Vagina (tissue), 2 donors: ENCODE measurements at regions not wholly inside any gene's neighbourhood (a gene's known extent, or its start where the extent isn't known, plus 50 kb on each side); places are given as distances from the start of the nearest gene placed in this dataset.

ENCODE experiments used
- DNase-seq, 2 donors: peaks; one replicate each; pipeline ENCODE4 v3.0.0-alpha.2; 2017; ENCODE audit errors: extremely low spot score in 2 of 2
- H3K27ac ChIP-seq: fragments of 200-600 bp; sonication (generic); one replicate; pipeline ENCODE4 v1.5.1; 2019
- H3K27me3 ChIP-seq: fragments of 200-600 bp; sonication (generic); one replicate; pipeline ENCODE4 v1.5.1; 2019
- H3K36me3 ChIP-seq, 2 donors: fragments of 200-600 bp; sonication (generic); one replicate each; pipeline ENCODE4 v1.5.1; 2017 to 2019
- H3K4me1 ChIP-seq: fragments of 200-600 bp; sonication (generic); one replicate; pipeline ENCODE4 v1.5.1; 2019
- H3K4me3 ChIP-seq, 2 donors: fragments of 200-600 bp; sonication (generic); 1 replicate in 1 of 2; 2 replicates in 1 of 2; pipeline ENCODE4 v1.5.1; 2016 to 2019
- H3K9me3 ChIP-seq: fragments of 200-600 bp; sonication (generic); one replicate; pipeline ENCODE4 v1.5.1; 2019
- POLR2A ChIP-seq, 2 donors: fragments of 450-650 bp; IDR thresholded peaks; one replicate each; pipeline ENCODE4 v1.6.1; 2017; ENCODE audit warnings: antibody characterized with exemption in 2 of 2, mild to moderate bottlenecking in 2 of 2, moderate library complexity in 2 of 2
- POLR2AphosphoS5 ChIP-seq, 2 donors: sonication (generic); formaldehyde crosslinking; IDR thresholded peaks; one replicate each; pipeline ENCODE4 v1.9.0; 2017; ENCODE audit warnings: antibody characterized with exemption in 2 of 2, mild to moderate bottlenecking in 2 of 2, low read depth in 1 of 2; ENCODE audit not compliant: insufficient read depth in 1 of 2
- intact Hi-C: fragments of 100-400 bp; cut with DNase I; formaldehyde crosslinking; loops from one replicate; pipeline ENCODE4 v1.15.1; 2023
- TF ChIP-seq, protein P1 (sequence below), 3 experiments: fragments of 450-650 bp in 2 of 3; fragments of 200-600 bp in 1 of 3; sonication (generic) in 1 of 3; IDR thresholded peaks; one replicate each; pipeline ENCODE4 v1.5.1; 2017 to 2019; ENCODE audit warnings: antibody characterized with exemption in 3 of 3, mild to moderate bottlenecking in 2 of 3, moderate library complexity in 2 of 3

DNA sequence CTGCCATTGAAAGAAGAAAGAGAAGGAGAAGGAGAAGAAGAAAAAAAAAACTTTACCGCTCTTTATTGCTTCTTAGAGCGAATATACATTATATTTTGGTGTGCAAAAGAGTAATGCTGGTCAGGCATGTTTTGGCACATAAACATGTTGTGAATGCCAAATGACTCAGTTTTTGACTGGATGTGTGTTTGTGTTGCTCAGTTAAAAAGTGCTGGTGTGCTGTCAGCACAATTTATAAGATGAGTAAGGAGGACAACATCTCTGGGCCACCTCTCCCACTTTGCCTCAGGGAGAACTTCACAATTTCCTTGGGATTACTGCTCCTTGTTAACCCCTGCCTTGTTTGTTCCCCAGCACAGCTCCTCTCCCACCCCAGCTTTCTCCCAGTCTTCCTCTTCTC, 584.8 kb downstream of the ETNK1 start:
- TF ChIP-seq POLR2AphosphoS5 (IDR thresholded peaks at IDR 0.05; ENCODE audit: insufficient read depth in 1 of 2, low read depth in 1 of 2) = peak in 1 of 2 donors; percentile 18
- TF ChIP-seq POLR2A (IDR thresholded peaks at IDR 0.05) = no peak
- TF ChIP-seq, protein P1, sequence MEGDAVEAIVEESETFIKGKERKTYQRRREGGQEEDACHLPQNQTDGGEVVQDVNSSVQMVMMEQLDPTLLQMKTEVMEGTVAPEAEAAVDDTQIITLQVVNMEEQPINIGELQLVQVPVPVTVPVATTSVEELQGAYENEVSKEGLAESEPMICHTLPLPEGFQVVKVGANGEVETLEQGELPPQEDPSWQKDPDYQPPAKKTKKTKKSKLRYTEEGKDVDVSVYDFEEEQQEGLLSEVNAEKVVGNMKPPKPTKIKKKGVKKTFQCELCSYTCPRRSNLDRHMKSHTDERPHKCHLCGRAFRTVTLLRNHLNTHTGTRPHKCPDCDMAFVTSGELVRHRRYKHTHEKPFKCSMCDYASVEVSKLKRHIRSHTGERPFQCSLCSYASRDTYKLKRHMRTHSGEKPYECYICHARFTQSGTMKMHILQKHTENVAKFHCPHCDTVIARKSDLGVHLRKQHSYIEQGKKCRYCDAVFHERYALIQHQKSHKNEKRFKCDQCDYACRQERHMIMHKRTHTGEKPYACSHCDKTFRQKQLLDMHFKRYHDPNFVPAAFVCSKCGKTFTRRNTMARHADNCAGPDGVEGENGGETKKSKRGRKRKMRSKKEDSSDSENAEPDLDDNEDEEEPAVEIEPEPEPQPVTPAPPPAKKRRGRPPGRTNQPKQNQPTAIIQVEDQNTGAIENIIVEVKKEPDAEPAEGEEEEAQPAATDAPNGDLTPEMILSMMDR (IDR thresholded peaks at IDR 0.05) = no peak
- intact Hi-C loops = no loop called here
- H3K27me3 ChIP-seq = no peaks in the 10 kb centered on the region

GRCh38 chr12:23210573-23210972, 585.6 kb downstream of the ETNK1 start:
- TF ChIP-seq, protein P1 (IDR thresholded peaks at IDR 0.05) = no peak
- TF ChIP-seq POLR2A (IDR thresholded peaks at IDR 0.05) (no peak), POLR2AphosphoS5 (IDR thresholded peaks at IDR 0.05; ENCODE audit: insufficient read depth in 1 of 2, low read depth in 1 of 2) (no peak)
- intact Hi-C loops = no loop called here
- no peaks in the 10 kb centered on the region for H3K27me3 ChIP-seq
- H3K9me3 ChIP-seq = no peaks in the 10 kb centered on the region
- no peak overlapping the region for H3K4me3 ChIP-seq
- H3K27ac ChIP-seq = no peak overlapping the region
- DNase-seq = no peak
- H3K36me3 ChIP-seq = no peaks in the 10 kb centered on the region
- peaks cover 9% of the 10 kb centered on the region for H3K4me1 ChIP-seq

More for the DNA sequence above, 584.8 kb downstream of the ETNK1 start:
- peaks cover 9% of the 10 kb centered on the region for H3K4me1 ChIP-seq
- H3K36me3 ChIP-seq = no peaks in the 10 kb centered on the region
- no peaks in the 10 kb centered on the region for H3K9me3 ChIP-seq
- H3K27ac ChIP-seq = no peak overlapping the region
- no peak overlapping the region for H3K4me3 ChIP-seq
- DNase-seq = no peak

GRCh38 chr12:23211384-23212320, 586.7 kb downstream of the ETNK1 start:
- no peaks in the 10 kb centered on the region for H3K27me3 ChIP-seq
- TF ChIP-seq, protein P1 (IDR thresholded peaks at IDR 0.05) = no peak
- TF ChIP-seq POLR2A (IDR thresholded peaks at IDR 0.05) (no peak), POLR2AphosphoS5 (IDR thresholded peaks at IDR 0.05; ENCODE audit: insufficient read depth in 1 of 2, low read depth in 1 of 2) (no peak)
- no peak overlapping the region for H3K4me3 ChIP-seq
- peaks cover 9% of the 10 kb centered on the region for H3K4me1 ChIP-seq
- H3K9me3 ChIP-seq = peaks cover 4% of the 10 kb centered on the region
- H3K36me3 ChIP-seq = no peaks in the 10 kb centered on the region
- H3K27ac ChIP-seq = no peak overlapping the region
- intact Hi-C loops = no loop called here
- no peak for DNase-seq

GRCh38 chr12:23217158-23217557, 592.2 kb downstream of the ETNK1 start:
- TF ChIP-seq, protein P1 (IDR thresholded peaks at IDR 0.05) = no peak
- no peak for TF ChIP-seq POLR2AphosphoS5 (IDR thresholded peaks at IDR 0.05; ENCODE audit: insufficient read depth in 1 of 2, low read depth in 1 of 2)
- TF ChIP-seq POLR2A (IDR thresholded peaks at IDR 0.05) = no peak
- DNase-seq = no peak
- Histone ChIP-seq H3K27ac (no peak overlapping the region), H3K9me3 (peaks cover 4% of the 10 kb centered on the region), H3K4me3 (no peak overlapping the region), H3K36me3 (no peaks in the 10 kb centered on the region), H3K27me3 (no peaks in the 10 kb centered on the region), H3K4me1 (peaks cover 4% of the 10 kb centered on the region)
- intact Hi-C loops = no loop called here

GRCh38 chr12:23217667-23218066, 592.7 kb downstream of the ETNK1 start:
- no peak for TF ChIP-seq POLR2A (IDR thresholded peaks at IDR 0.05)
- TF ChIP-seq, protein P1 (IDR thresholded peaks at IDR 0.05) = no peak
- no peak for TF ChIP-seq POLR2AphosphoS5 (IDR thresholded peaks at IDR 0.05; ENCODE audit: insufficient read depth in 1 of 2, low read depth in 1 of 2)
- Histone ChIP-seq H3K4me3 (no peak overlapping the region), H3K27me3 (no peaks in the 10 kb centered on the region), H3K9me3 (peaks cover 4% of the 10 kb centered on the region), H3K27ac (no peak overlapping the region), H3K4me1 (no peaks in the 10 kb centered on the region), H3K36me3 (no peaks in the 10 kb centered on the region)
- no peak for DNase-seq
- intact Hi-C loops = no loop called here
